Activated CD8-positive, alpha-beta memory T cell treated with anti-CD3 and anti-CD28 coated beads for 48 hours (primary cell): ENCODE measurements at regions not wholly inside any gene's neighbourhood (a gene's known extent, or its start where the extent isn't known, plus 50 kb on each side); places are given as distances from the start of the nearest gene placed in this dataset.
"Not testable (repeated sequence)": the region's sequence is repeated elsewhere in the genome, so short reads cannot be mapped to it uniquely, and the experiment has no call there.

Experiments used
- DNase-seq, 3 experiments: peaks; one replicate each; pipeline ENCODE4 v3.0.0-alpha.2; 2020; ENCODE audit warnings: low read depth in 2 of 3, low spot score in 2 of 3

GRCh38 chr10:90233805-90234204 lies 532.4 kb downstream of the KIF20B start:
- DNase-seq: not testable (repeated sequence)

- DNase-seq: no peak
Measured at GRCh38 chr10:90245623-90246022, 544.2 kb downstream of the KIF20B start.

GRCh38 chr10:90250784-90251183 lies 549.4 kb downstream of the KIF20B start:
- DNase-seq: not testable (repeated sequence)

- DNase-seq: no peak
Measured at GRCh38 chr10:90269699-90270098, 568.3 kb downstream of the KIF20B start.

- DNase-seq: no peak
Measured at GRCh38 chr10:90274721-90275468, 573.5 kb downstream of the KIF20B start.

- no peak for DNase-seq
Measured at GRCh38 chr10:90276894-90277475, 575.6 kb downstream of the KIF20B start.

- DNase-seq: no peak
Measured at GRCh38 chr10:90286406-90286805, 571.4 kb downstream of the HTR7 start.

GRCh38 chr10:90286941-90287340 lies 570.9 kb downstream of the HTR7 start:
- DNase-seq: no peak

- DNase-seq: no peak
Measured at GRCh38 chr10:90288391-90288933, 569.4 kb downstream of the HTR7 start.

GRCh38 chr10:90289037-90289436 lies 568.8 kb downstream of the HTR7 start:
- no peak for DNase-seq

GRCh38 chr10:90293616-90294015 lies 564.2 kb downstream of the HTR7 start:
- no peak for DNase-seq

- DNase-seq: not testable (repeated sequence)
Measured at GRCh38 chr10:90294821-90295540, 562.9 kb downstream of the HTR7 start.

GRCh38 chr10:90302031-90302430 lies 555.8 kb downstream of the HTR7 start:
- DNase-seq: not testable (repeated sequence)

GRCh38 chr10:90302758-90303481 lies 554.9 kb downstream of the HTR7 start:
- no peak for DNase-seq

- no peak for DNase-seq
Measured at GRCh38 chr10:90304533-90304932, 553.3 kb downstream of the HTR7 start.

- DNase-seq: no peak
Measured at GRCh38 chr10:90306187-90306586, 551.7 kb downstream of the HTR7 start.

- DNase-seq: no peak
Measured at GRCh38 chr10:90308223-90308622, 549.6 kb downstream of the HTR7 start.

GRCh38 chr10:90313576-90314325 lies 544.1 kb downstream of the HTR7 start:
- DNase-seq: no peak

GRCh38 chr10:90314718-90315117 lies 543.1 kb downstream of the HTR7 start:
- DNase-seq: no peak

GRCh38 chr10:90317172-90317571 lies 540.7 kb downstream of the HTR7 start:
- no peak for DNase-seq

- DNase-seq: no peak
Measured at GRCh38 chr10:90318659-90319058, 539.2 kb downstream of the HTR7 start.
